SK-N-SH treated with all-trans-retinoic acid at 6 μM for 48 hours (cell line): ENCODE measurements at regions not wholly inside any gene's neighbourhood (a gene's known extent, or its start where the extent isn't known, plus 50 kb on each side); places are given as distances from the start of the nearest gene placed in this dataset.

Source experiments
- CSDC2 ChIP-seq: fragments of 250-450 bp; sonication (Bioruptor Pico); IDR thresholded peaks from 2 replicates; pipeline ENCODE4 v1.5.0; 2020; ENCODE audit warnings: mild to moderate bottlenecking, moderate library complexity
- ISL1 ChIP-seq: fragments of 250-450 bp; sonication (Bioruptor Pico); IDR thresholded peaks from 2 replicates; pipeline ENCODE4 v2.1.2; 2022; ENCODE audit warnings: mild to moderate bottlenecking, moderate library complexity
- ZNF70 ChIP-seq: fragments of 450-650 bp; formaldehyde crosslinking; IDR thresholded peaks from 2 replicates; pipeline ENCODE4 v1.5.0; 2020; ENCODE audit warnings: mild to moderate bottlenecking, moderate library complexity

GRCh38 chr2:100742277-100743254 lies 77.4 kb upstream of the NPAS2 start:
- TF ChIP-seq CSDC2 (CRISPR knock-in tag) (no peak), ZNF70 (CRISPR knock-in tag) (no peak), ISL1 (CRISPR knock-in tag) (0 out of 2 replicates have a peak, but pooled peaks have one; percentile 30)
